Renal cortex interstitium (tissue), 11 donors: ENCODE measurements at regions not wholly inside any gene's neighbourhood (a gene's known extent, or its start where the extent isn't known, plus 50 kb on each side); places are given as distances from the start of the nearest gene placed in this dataset.

ENCODE experiments used
- DNase-seq, 11 donors: peaks; one replicate each; pipeline ENCODE4 v3.0.0-alpha.2; 2013; ENCODE audit warnings: low read depth in 9 of 11, low spot score in 4 of 11; ENCODE audit errors: extremely low read depth in 1 of 11

- DNase-seq, result no peak
These were observed 78.1 kb upstream of the SLC38A11 start for GRCh38 chr2:165033402-165033801.

- DNase-seq, result no peak
These were observed 77.2 kb upstream of the SLC38A11 start for GRCh38 chr2:165032559-165032958.

GRCh38 chr2:165024199-165024598 lies 68.9 kb upstream of the SLC38A11 start:
- no peak for DNase-seq

- DNase-seq, result no peak
These were observed 67.5 kb upstream of the SLC38A11 start for GRCh38 chr2:165022781-165023180.

- no peak for DNase-seq
These were observed 62.8 kb upstream of the SLC38A11 start for GRCh38 chr2:165017966-165018596.

- DNase-seq, result peak in 6 of 11 donors; percentile 6 to 20 (median 10)
These were observed 61.6 kb upstream of the SLC38A11 start for GRCh38 chr2:165016772-165017411.

- DNase-seq, result peak; percentile 15 to 62 (median 42)
These were observed 59.8 kb upstream of the SLC38A11 start for GRCh38 chr2:165015052-165015642.

GRCh38 chr2:165013944-165014619 lies 58.8 kb upstream of the SLC38A11 start:
- no peak for DNase-seq

GRCh38 chr2:165011199-165011598 lies 55.9 kb upstream of the SLC38A11 start:
- DNase-seq, result no peak

- no peak for DNase-seq
These were observed 55.2 kb upstream of the SLC38A11 start for GRCh38 chr2:165010556-165010955.

- DNase-seq, result no peak
These were observed 54.1 kb upstream of the SLC38A11 start for GRCh38 chr2:165009466-165009865.

GRCh38 chr2:165008730-165009315 lies 53.5 kb upstream of the SLC38A11 start:
- DNase-seq, result peak in 1 of 11 donors; percentile 7

GRCh38 chr2:165007161-165007744 lies 51.9 kb upstream of the SLC38A11 start:
- no peak for DNase-seq
